ENCODE measurements at regions not wholly inside any gene's neighbourhood (a gene's known extent, or its start where the extent isn't known, plus 50 kb on each side); places are given as distances from the start of the nearest gene placed in this dataset.

DNA sequence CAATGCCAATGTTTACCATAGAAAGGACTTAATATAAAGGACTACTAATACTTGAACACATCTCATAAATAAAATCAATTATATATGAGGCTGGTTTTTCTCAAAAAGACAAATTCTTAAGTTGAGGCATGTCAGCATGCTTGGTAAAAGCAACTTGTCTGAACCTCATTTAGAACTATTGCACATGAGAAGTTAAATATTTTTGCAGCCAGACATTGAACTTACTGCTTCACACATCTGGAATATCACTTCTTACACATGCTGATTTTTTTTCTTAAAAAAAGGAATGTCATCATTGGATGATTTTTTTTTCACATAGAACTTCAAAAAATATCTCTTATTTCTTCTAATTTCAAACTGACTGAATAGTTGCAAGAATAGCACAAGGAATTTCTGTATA is 609.0 kb downstream of the EPHA4 start:
- no peak for DNase-seq (ENCODE audit: low read depth, low spot score)
- no peaks in the 10 kb centered on the region for H3K27me3 Mint-ChIP-seq (ENCODE audit: low read depth)
- H3K4me1 Mint-ChIP-seq, result no peaks in the 10 kb centered on the region
- H3K27ac Mint-ChIP-seq (ENCODE audit: unreplicated experiment), result no peak overlapping the region
- H3K9me3 Mint-ChIP-seq, result peaks cover 3% of the 10 kb centered on the region
- no peaks in the 10 kb centered on the region for H3K36me3 Mint-ChIP-seq (ENCODE audit: low read depth)
- TF ChIP-seq, protein P1, sequence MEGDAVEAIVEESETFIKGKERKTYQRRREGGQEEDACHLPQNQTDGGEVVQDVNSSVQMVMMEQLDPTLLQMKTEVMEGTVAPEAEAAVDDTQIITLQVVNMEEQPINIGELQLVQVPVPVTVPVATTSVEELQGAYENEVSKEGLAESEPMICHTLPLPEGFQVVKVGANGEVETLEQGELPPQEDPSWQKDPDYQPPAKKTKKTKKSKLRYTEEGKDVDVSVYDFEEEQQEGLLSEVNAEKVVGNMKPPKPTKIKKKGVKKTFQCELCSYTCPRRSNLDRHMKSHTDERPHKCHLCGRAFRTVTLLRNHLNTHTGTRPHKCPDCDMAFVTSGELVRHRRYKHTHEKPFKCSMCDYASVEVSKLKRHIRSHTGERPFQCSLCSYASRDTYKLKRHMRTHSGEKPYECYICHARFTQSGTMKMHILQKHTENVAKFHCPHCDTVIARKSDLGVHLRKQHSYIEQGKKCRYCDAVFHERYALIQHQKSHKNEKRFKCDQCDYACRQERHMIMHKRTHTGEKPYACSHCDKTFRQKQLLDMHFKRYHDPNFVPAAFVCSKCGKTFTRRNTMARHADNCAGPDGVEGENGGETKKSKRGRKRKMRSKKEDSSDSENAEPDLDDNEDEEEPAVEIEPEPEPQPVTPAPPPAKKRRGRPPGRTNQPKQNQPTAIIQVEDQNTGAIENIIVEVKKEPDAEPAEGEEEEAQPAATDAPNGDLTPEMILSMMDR (conservative IDR thresholded peaks at IDR 0.05), result no peak
- H3K4me3 Mint-ChIP-seq, result no peak overlapping the region

DNA sequence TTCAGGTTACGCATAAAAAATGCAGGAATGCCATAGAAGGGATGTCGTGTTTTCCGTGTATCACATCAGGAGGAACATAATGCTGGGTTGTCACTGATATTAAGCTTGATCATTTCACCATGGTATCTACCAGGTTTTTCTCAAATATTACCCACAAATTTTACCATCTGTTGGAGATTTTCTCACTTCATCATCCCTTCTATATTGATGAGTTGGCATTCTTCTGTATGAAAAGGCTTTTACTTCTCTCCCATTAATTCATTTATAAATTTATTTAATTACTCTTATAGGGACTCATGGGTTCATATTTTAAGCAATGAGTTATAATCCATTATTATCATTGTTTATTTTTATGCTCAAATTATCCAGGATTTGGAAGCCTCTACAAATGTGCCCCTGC is 608.2 kb downstream of the EPHA4 start:
- Mint-ChIP-seq H3K4me1 (no peaks in the 10 kb centered on the region), H3K4me3 (no peak overlapping the region), H3K9me3 (peaks cover 3% of the 10 kb centered on the region), H3K27ac (ENCODE audit: unreplicated experiment) (no peak overlapping the region), H3K27me3 (ENCODE audit: low read depth) (no peaks in the 10 kb centered on the region), H3K36me3 (ENCODE audit: low read depth) (no peaks in the 10 kb centered on the region)
- TF ChIP-seq, protein P1 (conservative IDR thresholded peaks at IDR 0.05), result no peak
- no peak for DNase-seq (ENCODE audit: low read depth, low spot score)

DNA sequence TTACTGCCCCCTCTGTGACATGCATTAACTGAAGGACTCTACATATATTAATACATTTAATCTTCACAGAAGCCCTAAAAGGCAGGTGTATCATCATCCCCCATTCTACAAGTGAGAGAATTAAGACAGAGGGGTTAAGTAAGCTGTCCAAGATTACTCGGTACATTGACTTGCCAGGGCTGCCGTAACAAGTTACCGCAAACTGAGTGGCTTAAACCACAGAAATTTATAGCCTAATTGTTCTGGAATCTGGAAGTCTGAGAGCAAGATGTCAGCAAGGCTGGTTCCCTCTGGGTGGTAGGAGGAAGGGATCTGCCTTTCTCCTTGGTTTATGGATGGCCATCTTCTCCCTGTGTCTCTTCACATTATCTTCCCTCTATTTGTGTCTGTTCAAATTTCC is 605.5 kb downstream of the EPHA4 start:
- Mint-ChIP-seq H3K36me3 (ENCODE audit: low read depth) (no peaks in the 10 kb centered on the region), H3K4me3 (no peak overlapping the region), H3K9me3 (no peaks in the 10 kb centered on the region), H3K27ac (ENCODE audit: unreplicated experiment) (no peak overlapping the region), H3K27me3 (ENCODE audit: low read depth) (no peaks in the 10 kb centered on the region), H3K4me1 (no peaks in the 10 kb centered on the region)
- no peak for DNase-seq (ENCODE audit: low read depth, low spot score)
- TF ChIP-seq, protein P1 (conservative IDR thresholded peaks at IDR 0.05), result no peak

DNA sequence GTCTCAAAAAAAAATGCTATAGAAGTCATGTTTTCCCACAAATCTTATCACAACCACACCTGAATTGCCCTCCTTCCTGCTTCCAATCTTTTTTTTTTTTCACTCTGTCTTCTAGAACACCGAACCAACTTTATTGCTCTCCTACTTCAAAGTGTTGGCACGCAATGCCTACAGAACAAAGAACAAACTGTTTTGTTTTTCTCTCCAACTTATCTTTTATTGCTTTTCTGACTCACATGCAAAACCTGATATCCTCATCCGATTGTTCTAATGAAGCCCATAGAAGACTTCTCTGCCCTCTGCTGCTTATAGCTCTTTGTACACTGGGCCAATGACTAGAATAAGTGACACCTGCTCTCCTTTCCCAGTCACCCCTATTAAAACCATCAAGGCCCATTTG is 602.8 kb downstream of the EPHA4 start:
- TF ChIP-seq, protein P1 (conservative IDR thresholded peaks at IDR 0.05), result no peak
- no peak for DNase-seq (ENCODE audit: low read depth, low spot score)
- H3K4me3 Mint-ChIP-seq, result no peak overlapping the region
- H3K27me3 Mint-ChIP-seq (ENCODE audit: low read depth), result no peaks in the 10 kb centered on the region
- H3K36me3 Mint-ChIP-seq (ENCODE audit: low read depth), result no peaks in the 10 kb centered on the region
- H3K9me3 Mint-ChIP-seq, result no peaks in the 10 kb centered on the region
- H3K27ac Mint-ChIP-seq (ENCODE audit: unreplicated experiment), result no peak overlapping the region
- no peaks in the 10 kb centered on the region for H3K4me1 Mint-ChIP-seq

DNA sequence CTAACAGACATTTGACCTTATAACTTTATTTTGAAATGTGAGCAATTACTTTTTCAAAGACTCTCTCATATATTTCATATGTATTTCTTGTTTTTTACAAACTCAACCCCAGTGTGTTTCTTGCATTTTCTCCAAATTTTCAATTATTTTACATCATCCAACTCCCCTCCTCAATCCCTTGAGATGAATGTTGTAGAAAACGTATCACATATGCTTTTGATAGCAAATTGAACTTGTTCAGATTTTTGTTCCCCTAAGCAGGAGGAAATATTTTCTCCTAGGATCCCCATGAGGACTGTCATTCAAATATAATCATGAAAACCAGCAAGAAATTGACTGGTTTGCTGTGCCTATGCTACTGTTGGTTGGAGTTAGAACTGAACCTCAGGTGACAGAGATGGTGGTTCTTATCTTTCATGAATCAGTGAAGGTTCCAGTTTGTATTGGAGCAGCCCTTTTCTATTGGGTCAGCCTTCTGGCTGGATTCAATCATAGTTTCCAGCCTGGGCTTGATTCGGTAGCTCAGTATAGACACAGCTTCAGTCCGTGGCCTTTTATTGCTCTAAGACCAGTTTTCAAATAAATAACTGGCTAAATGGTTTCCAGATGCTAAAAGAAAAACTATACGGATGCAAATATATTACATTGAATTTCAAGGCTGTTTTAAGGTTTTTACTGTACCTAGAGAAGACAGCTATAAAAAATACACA is 591.0 kb downstream of the EPHA4 start:
- no peak for DNase-seq (ENCODE audit: low read depth, low spot score)
- Mint-ChIP-seq H3K27ac (ENCODE audit: unreplicated experiment) (no peak overlapping the region), H3K4me3 (no peak overlapping the region), H3K9me3 (peaks cover 5% of the 10 kb centered on the region), H3K36me3 (ENCODE audit: low read depth) (peaks cover 4% of the 10 kb centered on the region), H3K27me3 (ENCODE audit: low read depth) (peaks cover 4% of the 10 kb centered on the region), H3K4me1 (no peaks in the 10 kb centered on the region)
- TF ChIP-seq, protein P1 (conservative IDR thresholded peaks at IDR 0.05), result no peak
